GM12892 (cell line): ENCODE measurements at regions not wholly inside any gene's neighbourhood (a gene's known extent, or its start where the extent isn't known, plus 50 kb on each side); places are given as distances from the start of the nearest gene placed in this dataset.

Experiments used
- DNase-seq: peaks from one replicate; pipeline ENCODE4 v3.0.0; 2011; ENCODE audit not compliant: insufficient read length
- FAIRE-seq: peaks from 2 replicates; lab custom pipeline; 2011; peaks lifted over from hg19 to GRCh38; lab: Jason Lieb, UNC
- POLR2A ChIP-seq: IDR thresholded peaks from 2 replicates; pipeline ENCODE4 v1.6.1; 2011; ENCODE audit warnings: low read depth, low read length, control low read depth
- POLR2AphosphoS5 ChIP-seq: IDR thresholded peaks from 2 replicates; pipeline ENCODE4 v1.6.1; 2011; ENCODE audit warnings: low read depth, low read length, control low read depth
- TAF1 ChIP-seq: IDR thresholded peaks from 2 replicates; pipeline ENCODE4 v1.6.1; 2011; ENCODE audit warnings: low read depth, mild to moderate bottlenecking, control low read depth, low read length, borderline replicate concordance

GRCh38 chr4:136691607-136692006 lies 840.7 kb downstream of the PCDH18 start:
- FAIRE-seq (no peak), DNase-seq (no peak)
- no peak for TF ChIP-seq POLR2AphosphoS5
- TF ChIP-seq TAF1: no peak
- TF ChIP-seq POLR2A: no peak

DNA sequence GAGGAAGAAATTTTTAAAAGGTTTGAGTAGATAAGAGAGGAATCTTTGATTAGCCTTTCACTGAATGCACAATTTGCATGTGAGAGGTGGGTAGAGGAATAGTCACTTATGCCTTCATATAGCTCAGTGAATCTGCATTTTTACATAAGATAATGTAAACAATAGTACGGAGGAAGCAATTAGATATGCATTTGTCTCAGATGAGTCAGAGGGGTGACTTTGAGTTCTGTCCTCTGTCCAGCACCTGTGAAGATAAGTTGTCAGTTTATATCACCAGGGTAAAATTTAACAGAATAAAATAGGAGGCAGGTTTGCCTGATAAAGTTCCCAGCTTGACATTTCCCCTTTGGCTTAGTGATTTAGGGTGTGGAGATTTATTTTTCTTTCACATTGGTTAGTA lies 841.9 kb downstream of the PCDH18 start:
- no peak for DNase-seq
- TF ChIP-seq POLR2A (no peak), POLR2AphosphoS5 (no peak), TAF1 (no peak)
- FAIRE-seq: no peak

- DNase-seq (no peak), FAIRE-seq (no peak)
- TF ChIP-seq POLR2A (no peak), TAF1 (no peak), POLR2AphosphoS5 (no peak)
Observed at GRCh38 chr4:136687596-136687995, 844.7 kb downstream of the PCDH18 start.

DNA sequence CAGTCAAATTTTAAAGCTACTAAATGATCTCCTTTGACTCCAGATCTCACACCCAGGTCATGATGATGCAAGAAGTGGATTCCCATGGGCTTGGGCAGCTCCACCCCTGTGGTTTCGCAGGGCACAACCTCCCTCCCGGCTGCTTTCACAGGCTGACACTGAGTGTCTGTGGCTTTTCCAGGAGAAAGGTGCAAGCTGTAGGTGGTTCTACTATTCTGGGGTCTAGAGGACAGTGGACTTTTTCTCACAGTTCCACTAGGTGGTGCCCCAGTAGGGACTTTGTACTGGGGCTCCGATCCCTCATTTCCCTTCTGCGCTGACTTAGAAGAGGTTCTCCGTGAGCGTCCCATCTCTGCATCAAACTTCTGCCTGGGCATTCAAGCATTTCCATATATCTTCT lies 845.2 kb downstream of the PCDH18 start:
- TF ChIP-seq TAF1: no peak
- no peak for TF ChIP-seq POLR2A
- no peak for TF ChIP-seq POLR2AphosphoS5
- DNase-seq (no peak), FAIRE-seq (no peak)

DNA sequence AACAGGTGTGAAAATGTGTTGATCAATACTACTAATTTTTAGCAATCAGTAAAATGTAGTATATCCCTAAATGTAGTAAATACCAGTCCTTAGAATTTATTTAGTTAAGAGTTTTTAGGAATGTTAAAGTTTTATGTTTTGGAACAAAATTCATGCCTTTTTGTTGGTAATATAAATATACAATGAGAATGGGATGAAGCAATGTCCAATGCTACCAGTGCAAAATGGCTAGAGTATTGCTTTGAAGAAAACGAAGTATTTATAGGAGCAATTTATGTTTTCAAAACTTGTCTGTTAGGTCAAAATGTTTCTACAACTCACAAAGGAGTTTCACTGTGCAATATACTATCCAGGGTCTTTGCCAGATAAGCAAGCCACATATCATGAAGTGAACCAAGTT lies 851.5 kb downstream of the PCDH18 start:
- DNase-seq: no peak
- no peak for TF ChIP-seq POLR2A
- no peak for TF ChIP-seq POLR2AphosphoS5
- no peak for TF ChIP-seq TAF1
- no peak for FAIRE-seq

DNA sequence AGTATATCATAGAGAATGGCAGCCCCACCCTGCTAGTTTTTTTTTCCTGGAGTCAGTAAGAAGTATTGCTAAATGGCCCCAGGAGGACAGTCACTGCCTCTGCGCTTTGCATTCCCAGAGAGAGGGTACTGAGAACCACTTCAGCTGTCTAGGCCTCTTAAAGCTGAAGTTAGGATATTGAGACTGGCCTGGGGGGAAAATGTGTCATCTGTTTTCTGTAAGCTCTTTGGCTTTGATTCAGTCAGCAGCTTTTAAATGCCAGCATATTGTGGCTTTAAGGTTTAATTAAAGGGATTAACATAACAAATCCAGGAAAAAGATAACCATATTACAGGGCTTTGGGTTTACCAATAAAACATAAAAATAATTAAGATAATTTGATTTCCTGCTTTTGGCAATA lies 852.0 kb downstream of the PCDH18 start:
- DNase-seq (no peak), FAIRE-seq (no peak)
- TF ChIP-seq TAF1: no peak
- TF ChIP-seq POLR2AphosphoS5: no peak
- no peak for TF ChIP-seq POLR2A

- no peak for FAIRE-seq
- TF ChIP-seq POLR2A: no peak
- TF ChIP-seq POLR2AphosphoS5: no peak
- TF ChIP-seq TAF1: no peak
- no peak for DNase-seq
Observed at GRCh38 chr4:136670265-136670664, 862.0 kb downstream of the PCDH18 start.

DNA sequence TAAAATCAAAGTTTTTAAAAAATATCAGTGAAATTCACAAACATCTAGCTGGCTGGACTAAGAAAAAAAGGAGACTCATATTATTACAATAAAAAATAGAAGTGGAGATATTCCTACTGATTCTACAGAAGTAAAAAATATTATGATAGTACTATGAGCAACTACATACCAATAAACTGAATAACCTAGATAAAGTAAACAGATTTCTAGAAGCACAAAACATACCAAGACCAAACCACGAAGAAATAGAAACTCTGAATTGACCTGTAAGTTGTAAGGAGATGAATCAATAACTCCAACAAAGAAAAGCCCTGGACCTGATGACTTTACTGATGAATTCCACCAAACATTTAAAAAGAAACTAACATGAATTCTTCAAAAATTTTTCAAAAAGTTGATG lies 867.3 kb downstream of the PCDH18 start:
- FAIRE-seq: no peak
- DNase-seq: no peak
- no peak for TF ChIP-seq POLR2AphosphoS5
- no peak for TF ChIP-seq POLR2A
- no peak for TF ChIP-seq TAF1

DNA sequence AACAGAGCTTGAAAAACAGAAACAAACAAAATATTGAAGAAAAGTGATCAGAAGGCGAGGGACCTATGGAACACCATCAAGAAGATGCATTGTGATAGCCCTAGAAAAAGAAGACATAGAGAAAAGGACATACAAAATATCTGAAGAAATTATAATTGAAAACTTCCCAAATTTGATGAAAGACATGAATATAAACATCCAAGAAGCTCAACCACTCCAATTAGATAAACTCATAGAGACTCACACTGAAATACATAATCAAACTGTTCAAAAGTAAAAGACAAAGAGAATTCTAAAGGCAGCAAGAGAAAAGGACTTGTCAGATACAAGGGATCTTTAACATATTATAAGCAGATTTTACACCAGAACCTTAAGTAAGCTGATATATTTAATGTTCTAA lies 869.8 kb downstream of the PCDH18 start:
- FAIRE-seq (no peak), DNase-seq (no peak)
- no peak for TF ChIP-seq TAF1

DNA sequence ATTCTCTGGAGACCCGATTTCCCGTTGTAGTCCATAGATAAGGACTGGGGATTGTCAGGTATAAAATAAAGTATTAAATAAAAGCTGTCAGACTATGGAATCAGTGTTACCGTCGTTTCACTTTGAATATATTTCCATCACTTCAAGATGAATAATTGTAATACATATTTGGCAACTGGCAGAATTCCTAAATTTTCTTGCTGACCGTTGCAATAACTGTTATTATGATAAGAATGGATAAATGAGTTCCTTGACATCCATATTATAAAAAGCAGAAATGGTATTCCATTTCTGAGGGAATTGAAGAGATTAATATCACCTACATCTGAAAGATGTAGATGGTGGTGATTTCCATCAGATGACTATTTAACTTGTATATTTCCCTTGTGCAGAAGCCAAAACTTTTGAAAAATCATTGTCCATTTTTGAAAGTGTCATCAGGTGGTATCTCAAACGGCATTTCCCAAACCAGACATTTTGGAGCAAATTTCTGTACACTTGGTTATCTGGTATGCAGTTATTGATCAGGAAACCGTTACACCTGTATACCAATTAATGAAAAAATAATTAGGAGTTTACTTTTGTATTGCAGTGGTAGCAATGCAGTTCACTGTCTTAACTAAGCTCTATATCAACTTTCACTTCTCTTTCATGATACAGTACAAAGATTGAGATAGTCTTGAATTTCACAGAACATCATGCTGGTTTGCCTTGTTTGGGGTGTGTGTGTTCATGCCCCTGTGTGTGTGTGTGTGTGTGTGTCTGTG lies 878.5 kb downstream of the PCDH18 start:
- FAIRE-seq: no peak
- no peak for DNase-seq
- no peak for TF ChIP-seq POLR2A
- no peak for TF ChIP-seq TAF1
- no peak for TF ChIP-seq POLR2AphosphoS5

DNA sequence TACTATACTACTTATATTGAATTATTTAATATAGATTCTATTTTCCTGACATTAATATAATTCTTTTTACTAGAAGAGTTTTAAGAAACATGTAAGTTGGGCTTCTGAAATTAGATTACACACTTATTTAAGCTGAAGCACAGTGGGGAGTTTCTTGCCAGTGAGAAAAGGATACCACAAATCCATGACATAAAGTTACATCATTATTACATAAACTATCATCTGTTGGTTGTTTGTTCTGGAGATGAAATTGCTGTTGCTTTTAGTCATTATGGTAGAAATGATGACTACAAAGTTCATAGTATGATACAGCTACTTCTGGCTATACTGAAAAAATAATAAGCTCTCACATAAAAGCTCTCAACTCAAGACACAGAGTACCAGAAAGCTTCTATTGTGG lies 880.4 kb downstream of the PCDH18 start:
- no peak for TF ChIP-seq POLR2AphosphoS5
- TF ChIP-seq TAF1: no peak
- no peak for TF ChIP-seq POLR2A
- no peak for FAIRE-seq
- DNase-seq: no peak

- TF ChIP-seq TAF1: no peak
- TF ChIP-seq POLR2A: no peak
- TF ChIP-seq POLR2AphosphoS5: no peak
- no peak for DNase-seq
- FAIRE-seq: no peak
Observed at GRCh38 chr4:136651278-136651667, 881.0 kb downstream of the PCDH18 start.
